NT2/D1 (cell line): ENCODE measurements at regions not wholly inside any gene's neighbourhood (a gene's known extent, or its start where the extent isn't known, plus 50 kb on each side); places are given as distances from the start of the nearest gene placed in this dataset.

Experiments used
- SUZ12 ChIP-seq: IDR thresholded peaks from 2 replicates; pipeline ENCODE4 v1.6.1; 2011; ENCODE audit not compliant: insufficient read length, insufficient read depth; ENCODE audit errors: extremely low read depth
- YY1 ChIP-seq: IDR thresholded peaks from 2 replicates; pipeline ENCODE4 v1.6.1; 2011; ENCODE audit not compliant: insufficient read length, insufficient read depth
- ZNF274 ChIP-seq: IDR thresholded peaks from 2 replicates; pipeline ENCODE4 v1.6.1; 2011; ENCODE audit warnings: mild to moderate bottlenecking, low read depth, low read length

- TF ChIP-seq YY1 (no peak), ZNF274 (no peak), SUZ12 (no peak)
These were observed 335.2 kb upstream of the C2CD4B start for GRCh38 chr15:62500325-62500724.
